OCI-LY3 (cell line): ENCODE measurements at regions not wholly inside any gene's neighbourhood (a gene's known extent, or its start where the extent isn't known, plus 50 kb on each side); places are given as distances from the start of the nearest gene placed in this dataset.

ENCODE experiments used
- EZH2phosphoT487 ChIP-seq: fragments of 200-600 bp; shearing (Covaris generic); IDR thresholded peaks from 2 replicates; pipeline ENCODE4 v1.6.1; 2018; ENCODE audit warnings: antibody characterized with exemption, mixed run types, low read depth
- TF ChIP-seq, protein P1 (sequence below): fragments of 200-600, 300-600 bp; sonication (generic); IDR thresholded peaks from 2 replicates; pipeline ENCODE4 v1.5.1; 2014; ENCODE audit warnings: antibody characterized with exemption, low read length, low read depth

DNA sequence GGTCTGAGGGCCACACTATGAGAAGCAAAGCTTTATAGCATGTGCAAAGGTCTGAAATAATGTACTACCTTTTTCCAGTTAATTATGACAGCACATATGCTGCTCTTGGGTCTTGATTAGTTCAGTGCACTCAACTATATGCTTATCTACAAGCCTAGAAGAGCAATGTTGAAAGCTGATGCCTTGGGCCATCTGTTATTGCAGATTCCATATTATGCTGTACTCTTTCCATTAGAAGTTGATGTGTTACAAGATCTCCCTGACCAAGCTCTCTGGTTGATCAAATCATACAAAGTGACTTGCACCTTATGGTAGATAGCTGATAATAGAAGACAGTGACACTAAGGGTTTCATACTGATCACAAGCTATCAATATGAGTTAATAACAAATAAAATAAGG lies 327.3 kb downstream of the FRK start:
- TF ChIP-seq, protein P1, sequence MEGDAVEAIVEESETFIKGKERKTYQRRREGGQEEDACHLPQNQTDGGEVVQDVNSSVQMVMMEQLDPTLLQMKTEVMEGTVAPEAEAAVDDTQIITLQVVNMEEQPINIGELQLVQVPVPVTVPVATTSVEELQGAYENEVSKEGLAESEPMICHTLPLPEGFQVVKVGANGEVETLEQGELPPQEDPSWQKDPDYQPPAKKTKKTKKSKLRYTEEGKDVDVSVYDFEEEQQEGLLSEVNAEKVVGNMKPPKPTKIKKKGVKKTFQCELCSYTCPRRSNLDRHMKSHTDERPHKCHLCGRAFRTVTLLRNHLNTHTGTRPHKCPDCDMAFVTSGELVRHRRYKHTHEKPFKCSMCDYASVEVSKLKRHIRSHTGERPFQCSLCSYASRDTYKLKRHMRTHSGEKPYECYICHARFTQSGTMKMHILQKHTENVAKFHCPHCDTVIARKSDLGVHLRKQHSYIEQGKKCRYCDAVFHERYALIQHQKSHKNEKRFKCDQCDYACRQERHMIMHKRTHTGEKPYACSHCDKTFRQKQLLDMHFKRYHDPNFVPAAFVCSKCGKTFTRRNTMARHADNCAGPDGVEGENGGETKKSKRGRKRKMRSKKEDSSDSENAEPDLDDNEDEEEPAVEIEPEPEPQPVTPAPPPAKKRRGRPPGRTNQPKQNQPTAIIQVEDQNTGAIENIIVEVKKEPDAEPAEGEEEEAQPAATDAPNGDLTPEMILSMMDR, result no peak
- TF ChIP-seq EZH2phosphoT487, result no peak
